Stimulated activated CD8-positive, alpha-beta memory T cell treated with anti-CD3 and anti-CD28 coated beads, Interleukin-4, amount 100 ng/mL, for 4 hours (primary cell): ENCODE measurements at regions not wholly inside any gene's neighbourhood (a gene's known extent, or its start where the extent isn't known, plus 50 kb on each side); places are given as distances from the start of the nearest gene placed in this dataset.

Source experiments
- DNase-seq, 2 donors: peaks; one replicate each; pipeline ENCODE4 v3.0.0-alpha.2; 2020; ENCODE audit warnings: low read depth in 2 of 2, low spot score in 1 of 2

GRCh38 chr2:168375195-168375798, 80.8 kb upstream of the CERS6 start:
- DNase-seq: no peak

GRCh38 chr2:168378960-168379669, 77.0 kb upstream of the CERS6 start:
- peak in 1 of 2 donors; percentile 6 for DNase-seq

- no peak for DNase-seq
Observed at GRCh38 chr2:168380500-168380899, 75.6 kb upstream of the CERS6 start.

- no peak for DNase-seq
Observed at GRCh38 chr2:168392024-168392423, 64.0 kb upstream of the CERS6 start.

GRCh38 chr2:168392797-168393196, 63.3 kb upstream of the CERS6 start:
- DNase-seq: no peak

- DNase-seq: no peak
Observed at GRCh38 chr2:168394262-168394661, 61.8 kb upstream of the CERS6 start.

DNA sequence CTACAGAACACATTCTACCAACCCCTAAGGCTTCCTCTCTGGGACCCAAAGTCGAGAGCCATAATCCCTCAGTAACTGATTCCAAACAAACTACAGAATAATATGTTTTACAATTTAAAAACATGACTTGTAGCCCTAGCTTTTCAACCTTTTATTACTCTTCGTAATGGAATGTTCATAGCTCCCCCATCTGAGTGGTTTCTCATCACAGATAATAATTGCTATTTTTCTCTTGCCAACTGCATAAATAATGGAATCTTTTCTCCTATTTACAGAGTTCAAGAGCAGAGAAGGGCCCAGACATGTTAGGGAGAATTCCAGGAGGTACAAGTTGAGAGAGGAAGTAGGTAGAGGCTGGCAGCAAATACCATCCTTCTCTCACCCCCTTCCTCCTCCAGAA, 59.9 kb upstream of the CERS6 start:
- DNase-seq: no peak

DNA sequence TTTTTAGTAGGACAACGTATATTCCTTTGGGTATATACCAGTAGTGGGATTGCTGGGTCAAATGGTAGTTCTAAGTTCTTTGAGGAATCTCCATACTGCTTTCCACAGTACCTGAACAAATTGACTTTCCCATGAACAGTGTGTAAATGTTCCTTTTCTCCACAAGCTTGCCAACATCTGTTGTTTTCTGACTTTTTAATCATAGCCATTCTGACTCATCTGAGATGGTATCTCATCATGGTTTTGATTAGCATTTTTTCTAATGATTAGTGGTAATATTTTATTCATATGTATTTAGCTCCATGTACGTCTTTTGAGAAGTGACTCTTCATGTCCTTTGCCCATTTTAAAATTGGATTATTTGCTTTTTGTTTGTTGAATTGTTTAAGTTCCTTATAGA, 58.4 kb upstream of the CERS6 start:
- no peak for DNase-seq

DNA sequence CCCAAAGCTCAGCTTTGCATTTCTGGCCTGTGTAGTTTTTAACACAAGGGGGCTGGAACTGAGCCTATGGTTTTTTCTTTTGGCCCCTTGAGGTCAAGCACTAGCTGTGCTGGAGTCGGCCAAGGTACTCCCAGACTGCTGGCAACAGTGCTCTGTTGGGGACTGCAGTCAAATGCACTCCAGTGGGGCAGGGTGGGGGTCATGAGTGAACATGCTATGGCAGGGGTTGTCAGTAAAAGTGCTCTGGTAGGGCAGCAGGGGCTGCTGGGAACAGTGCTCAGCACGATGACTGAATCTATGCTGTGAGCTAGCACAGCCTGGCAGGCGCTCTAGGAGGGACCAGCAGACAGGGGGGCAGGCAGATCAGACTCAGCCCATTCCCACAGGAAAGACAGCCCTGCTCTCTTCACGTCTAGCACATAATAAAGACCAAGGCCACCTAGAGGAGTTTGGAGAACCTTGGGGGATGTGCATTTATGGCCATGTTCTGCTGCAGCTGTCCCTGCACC, 55.0 kb upstream of the CERS6 start:
- DNase-seq: no peak

GRCh38 chr2:168401771-168402170, 54.3 kb upstream of the CERS6 start:
- no peak for DNase-seq

GRCh38 chr2:168402531-168402930, 53.5 kb upstream of the CERS6 start:
- DNase-seq: no peak

DNA sequence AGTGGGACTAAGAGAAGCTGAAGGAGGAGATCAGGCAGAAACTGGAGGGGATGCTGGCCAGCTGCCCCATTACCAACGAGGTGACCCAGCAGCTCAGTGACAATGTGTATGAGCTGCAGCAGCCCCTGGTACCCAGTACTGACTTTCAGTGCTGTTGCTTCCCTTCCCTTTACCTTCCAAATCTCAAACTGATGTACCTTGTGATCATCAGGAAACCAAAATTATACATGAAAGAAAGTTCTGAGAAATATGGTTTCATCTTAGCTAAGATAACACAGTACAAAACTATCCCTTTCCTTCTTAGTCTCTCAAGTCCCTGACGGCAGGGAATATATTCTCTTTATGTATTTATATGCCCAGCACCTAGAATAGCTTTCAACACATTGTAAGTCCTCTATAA, 52.3 kb upstream of the CERS6 start:
- DNase-seq: no peak

DNA sequence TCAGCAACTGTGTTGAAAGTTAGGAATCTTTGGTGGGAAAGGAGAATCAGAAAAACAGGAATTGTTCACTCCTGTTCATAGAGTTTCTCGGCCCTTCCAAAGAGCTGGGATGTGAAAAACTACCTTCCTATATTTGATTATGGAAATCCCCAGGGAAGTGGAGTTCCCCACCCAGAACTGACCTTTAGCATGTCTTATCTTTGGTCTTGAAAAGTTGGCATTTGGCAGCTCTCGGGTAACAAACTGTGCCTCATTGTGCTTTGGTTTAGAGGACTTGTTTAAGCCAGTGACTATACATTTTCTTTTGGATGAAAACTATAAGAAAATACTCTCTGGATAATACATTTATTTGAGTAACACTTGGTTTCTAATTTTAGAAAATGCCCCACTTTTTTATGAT, 51.3 kb upstream of the CERS6 start:
- no peak for DNase-seq
